Tibial nerve (tissue), 4 donors: ENCODE measurements at regions not wholly inside any gene's neighbourhood (a gene's known extent, or its start where the extent isn't known, plus 50 kb on each side); places are given as distances from the start of the nearest gene placed in this dataset.
A peak's percentile ranks its signal among the peaks of the same experiment; 100 is the strongest.

Experiments
- DNase-seq, 2 donors: peaks; one replicate each; pipeline ENCODE4 v3.0.0-alpha.2; 2019; ENCODE audit warnings: low spot score in 2 of 2
- H3K27ac ChIP-seq, 4 donors: fragments of 200-600 bp; sonication (generic) in 3 of 4; one replicate each; pipeline ENCODE4 v1.5.1; 2017 to 2019; ENCODE audit warnings: mild to moderate bottlenecking in 1 of 4
- H3K27me3 ChIP-seq, 2 donors: fragments of 200-600 bp; sonication (generic) in 1 of 2; one replicate each; pipeline versions ENCODE4 v1.5.1 to v1.6.0; 2017 to 2019
- H3K36me3 ChIP-seq, 3 donors: fragments of 200-600 bp; sonication (generic); one replicate each; pipeline ENCODE4 v1.5.1; 2018 to 2019
- H3K4me1 ChIP-seq, 4 donors: fragments of 200-600 bp; sonication (generic) in 3 of 4; one replicate each; pipeline ENCODE4 v1.5.1; 2017 to 2019
- H3K4me3 ChIP-seq, 4 donors: fragments of 200-600 bp; sonication (generic) in 3 of 4; one replicate each; pipeline ENCODE4 v1.5.1; 2017 to 2019; ENCODE audit warnings: mild to moderate bottlenecking in 1 of 4, moderate library complexity in 1 of 4
- H3K9me3 ChIP-seq, 4 donors: fragments of 200-600 bp; sonication (generic) in 3 of 4; one replicate each; pipeline ENCODE4 v1.5.1; 2017 to 2019
- EP300 ChIP-seq, 2 donors: sonication (generic); formaldehyde crosslinking; IDR thresholded peaks; one replicate each; pipeline ENCODE4 v1.6.1; 2017; ENCODE audit warnings: antibody characterized with exemption in 2 of 2, mild to moderate bottlenecking in 1 of 2
- POLR2A ChIP-seq, 2 donors: fragments of 450-650 bp; IDR thresholded peaks; one replicate each; pipeline ENCODE4 v1.6.1; 2017; ENCODE audit warnings: antibody characterized with exemption in 2 of 2, mild to moderate bottlenecking in 2 of 2, moderate library complexity in 2 of 2
- WGBS, 2 donors: methylation state at CpG; one replicate each; pipeline ENCODE4 v1.1.5; 2018; 5-methylcytosine and 5-hydroxymethylcytosine counted together
- TF ChIP-seq, protein P1 (sequence below), 5 experiments: fragments of 200-600 bp in 3 of 5; fragments of 450-650 bp in 2 of 5; sonication (generic) in 3 of 5; IDR thresholded peaks; one replicate each; pipeline ENCODE4 v1.5.1; 2016 to 2019; ENCODE audit warnings: antibody characterized with exemption in 5 of 5, mild to moderate bottlenecking in 3 of 5, moderate library complexity in 2 of 5

DNA sequence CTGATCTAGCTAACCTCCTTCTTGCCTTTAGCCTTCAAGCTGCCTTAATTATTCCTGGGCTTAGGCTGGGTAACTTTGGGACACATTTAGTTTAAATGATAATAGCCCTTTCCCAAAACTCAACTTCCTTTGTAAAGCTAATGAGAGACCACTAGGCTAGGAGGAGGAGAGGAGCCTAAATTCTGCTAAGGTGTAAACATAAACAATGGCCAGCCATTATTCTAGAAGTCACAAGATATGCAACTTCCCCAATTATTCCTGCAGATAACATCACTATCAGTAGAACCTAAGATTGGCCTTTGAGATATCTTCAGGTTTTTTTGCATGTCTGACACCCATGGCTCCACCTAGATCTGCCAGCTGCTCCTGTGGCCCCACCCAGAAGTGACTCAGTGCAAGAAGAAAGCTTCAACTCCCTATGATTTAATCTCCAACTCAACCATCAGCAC is 131.2 kb upstream of the FAM20A start:
- no peaks in the 10 kb centered on the region for H3K27me3 ChIP-seq
- H3K27ac ChIP-seq: no peak overlapping the region
- TF ChIP-seq, protein P1, sequence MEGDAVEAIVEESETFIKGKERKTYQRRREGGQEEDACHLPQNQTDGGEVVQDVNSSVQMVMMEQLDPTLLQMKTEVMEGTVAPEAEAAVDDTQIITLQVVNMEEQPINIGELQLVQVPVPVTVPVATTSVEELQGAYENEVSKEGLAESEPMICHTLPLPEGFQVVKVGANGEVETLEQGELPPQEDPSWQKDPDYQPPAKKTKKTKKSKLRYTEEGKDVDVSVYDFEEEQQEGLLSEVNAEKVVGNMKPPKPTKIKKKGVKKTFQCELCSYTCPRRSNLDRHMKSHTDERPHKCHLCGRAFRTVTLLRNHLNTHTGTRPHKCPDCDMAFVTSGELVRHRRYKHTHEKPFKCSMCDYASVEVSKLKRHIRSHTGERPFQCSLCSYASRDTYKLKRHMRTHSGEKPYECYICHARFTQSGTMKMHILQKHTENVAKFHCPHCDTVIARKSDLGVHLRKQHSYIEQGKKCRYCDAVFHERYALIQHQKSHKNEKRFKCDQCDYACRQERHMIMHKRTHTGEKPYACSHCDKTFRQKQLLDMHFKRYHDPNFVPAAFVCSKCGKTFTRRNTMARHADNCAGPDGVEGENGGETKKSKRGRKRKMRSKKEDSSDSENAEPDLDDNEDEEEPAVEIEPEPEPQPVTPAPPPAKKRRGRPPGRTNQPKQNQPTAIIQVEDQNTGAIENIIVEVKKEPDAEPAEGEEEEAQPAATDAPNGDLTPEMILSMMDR (IDR thresholded peaks at IDR 0.05): no peak
- no peak for TF ChIP-seq EP300 (IDR thresholded peaks at IDR 0.05)
- TF ChIP-seq POLR2A (IDR thresholded peaks at IDR 0.05): no peak
- H3K4me1 ChIP-seq: peaks cover 0 to 29% (median 8%) of the 10 kb centered on the region in 4 donors
- no peaks in the 10 kb centered on the region for H3K36me3 ChIP-seq
- H3K4me3 ChIP-seq: no peak overlapping the region
- DNase-seq: no peak
- no peaks in the 10 kb centered on the region for H3K9me3 ChIP-seq

DNA sequence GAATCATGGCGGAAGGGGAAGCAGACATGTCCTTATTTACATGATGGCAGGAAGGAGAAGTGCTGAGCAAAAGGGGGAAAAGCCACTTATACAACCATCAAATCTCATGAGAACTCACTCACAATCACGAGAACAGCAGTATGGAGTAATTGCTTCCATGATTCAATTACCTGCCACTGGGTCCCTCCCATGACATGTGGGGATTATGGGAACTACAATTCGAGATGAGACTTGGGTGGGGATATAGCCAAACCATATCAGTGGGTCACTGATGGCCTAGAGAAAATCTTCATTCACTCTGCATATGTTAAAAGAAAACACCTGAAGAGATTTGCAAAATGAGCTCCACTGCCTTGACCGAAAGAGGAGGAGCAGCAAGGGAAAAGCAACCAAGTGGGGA is 130.3 kb upstream of the FAM20A start:
- no peaks in the 10 kb centered on the region for H3K36me3 ChIP-seq
- DNase-seq: no peak
- H3K4me3 ChIP-seq: no peak overlapping the region
- no peak overlapping the region for H3K27ac ChIP-seq
- peaks cover 0 to 29% (median 8%) of the 10 kb centered on the region in 4 donors for H3K4me1 ChIP-seq
- no peaks in the 10 kb centered on the region for H3K9me3 ChIP-seq
- WGBS, 2 donors: 66 to 89% methylated on average over 4 of the region's 4 CpGs
- no peaks in the 10 kb centered on the region for H3K27me3 ChIP-seq
- TF ChIP-seq POLR2A (IDR thresholded peaks at IDR 0.05) (no peak), EP300 (IDR thresholded peaks at IDR 0.05) (no peak)
- TF ChIP-seq, protein P1 (IDR thresholded peaks at IDR 0.05): no peak

DNA sequence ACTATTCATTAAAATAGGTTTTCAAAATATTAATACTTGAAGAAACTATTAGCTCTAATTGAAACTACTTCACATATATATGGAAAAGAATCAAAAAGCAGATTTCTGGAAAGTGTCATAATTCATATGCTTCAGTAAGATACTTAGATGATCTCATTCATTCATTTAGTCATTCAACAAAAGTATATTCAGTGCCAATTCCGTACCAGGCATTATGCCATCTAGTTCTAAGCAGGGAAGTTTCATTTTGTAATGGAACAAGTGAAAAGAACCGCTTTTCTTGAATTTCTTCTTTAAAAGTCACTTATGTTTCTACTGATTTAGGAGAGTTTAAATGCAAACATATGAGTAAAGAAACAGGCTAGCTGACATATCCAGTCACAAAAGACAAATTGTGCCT is 118.3 kb upstream of the FAM20A start:
- no peak for DNase-seq

DNA sequence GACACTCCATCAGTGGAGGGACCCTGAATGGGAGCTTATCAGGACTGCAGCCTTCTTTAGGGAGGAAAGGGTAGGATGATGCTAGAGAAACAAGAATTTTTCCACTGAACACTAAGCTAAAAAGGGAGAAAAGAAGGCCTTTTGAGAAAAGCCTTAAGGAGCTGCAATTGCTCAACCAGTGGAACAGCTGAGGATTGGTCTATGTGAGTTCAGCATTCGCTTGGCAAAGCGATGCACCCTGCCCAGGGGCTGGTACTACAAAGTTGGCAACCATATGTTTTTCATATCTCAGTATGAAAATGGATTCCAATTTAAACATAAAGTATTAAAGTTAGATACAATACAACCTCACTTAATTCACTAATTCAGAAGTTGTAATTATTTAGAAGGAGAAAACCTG is 117.8 kb upstream of the FAM20A start:
- Histone ChIP-seq H3K27ac (peak overlapping the region in 1 of 4 donors; percentile 65), H3K4me3 (no peak overlapping the region), H3K36me3 (no peaks in the 10 kb centered on the region), H3K9me3 (no peaks in the 10 kb centered on the region), H3K27me3 (no peaks in the 10 kb centered on the region), H3K4me1 (no peaks in the 10 kb centered on the region)
- DNase-seq: no peak
- WGBS, 2 donors: 66 to 80% methylated on average over 2 of the region's 2 CpGs
- TF ChIP-seq, protein P1 (IDR thresholded peaks at IDR 0.05): no peak
- TF ChIP-seq POLR2A (IDR thresholded peaks at IDR 0.05) (no peak), EP300 (IDR thresholded peaks at IDR 0.05) (no peak)

More for the DNA sequence above, 118.3 kb upstream of the FAM20A start:
- Histone ChIP-seq H3K4me3 (no peak overlapping the region), H3K9me3 (no peaks in the 10 kb centered on the region), H3K36me3 (no peaks in the 10 kb centered on the region), H3K4me1 (no peaks in the 10 kb centered on the region), H3K27me3 (no peaks in the 10 kb centered on the region), H3K27ac (peak overlapping the region in 1 of 4 donors; percentile 41)
- no peak for TF ChIP-seq EP300 (IDR thresholded peaks at IDR 0.05)
- 49 to 55% methylated on average over 2 of the region's 2 CpGs for WGBS, 2 donors

DNA sequence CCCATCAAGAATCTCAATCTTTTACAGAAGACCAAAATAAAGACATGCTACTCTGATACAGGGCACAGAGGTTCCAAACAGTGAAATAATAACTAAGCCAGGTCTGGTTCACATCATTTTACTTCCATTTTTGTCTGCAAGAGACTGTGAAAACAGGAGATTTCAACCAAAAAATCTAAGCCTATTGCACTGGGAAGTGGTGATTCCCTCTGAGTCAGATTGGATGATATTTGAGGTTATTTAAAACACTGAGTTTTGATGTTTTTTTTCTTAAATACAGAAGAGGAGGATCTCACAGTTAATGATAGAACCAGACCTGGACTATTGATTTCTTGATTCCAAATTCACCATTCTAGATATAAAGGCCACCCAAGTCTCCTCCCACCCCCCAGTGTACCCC is 117.3 kb upstream of the FAM20A start:
- DNase-seq: no peak
- Histone ChIP-seq H3K4me1 (no peaks in the 10 kb centered on the region), H3K27me3 (no peaks in the 10 kb centered on the region), H3K9me3 (no peaks in the 10 kb centered on the region), H3K4me3 (no peak overlapping the region), H3K36me3 (no peaks in the 10 kb centered on the region), H3K27ac (peak overlapping the region in 1 of 4 donors; percentile 65)
- TF ChIP-seq, protein P1 (IDR thresholded peaks at IDR 0.05): no peak
- TF ChIP-seq POLR2A (IDR thresholded peaks at IDR 0.05) (no peak), EP300 (IDR thresholded peaks at IDR 0.05) (no peak)

DNA sequence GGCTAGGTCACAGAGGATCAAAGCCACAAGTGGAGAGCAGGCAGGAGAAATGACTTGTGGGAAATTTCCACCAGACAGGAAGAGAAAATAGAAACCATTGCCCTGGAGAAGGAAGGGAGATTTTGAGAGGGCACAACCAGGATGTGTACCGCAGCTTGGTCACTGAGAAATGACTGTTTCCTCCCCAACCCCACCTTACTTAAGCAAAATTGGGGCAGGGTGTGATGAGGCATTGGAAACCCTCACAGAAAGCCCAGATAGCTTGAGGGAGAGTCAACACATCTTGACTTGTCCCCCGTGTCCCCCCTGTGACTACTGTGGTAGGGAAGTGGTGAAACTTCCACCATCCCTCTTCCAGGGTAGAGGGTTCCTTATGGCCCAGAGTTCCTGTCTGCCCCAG is 113.5 kb upstream of the FAM20A start:
- WGBS, 2 donors: 82 to 85% methylated on average over 2 of the region's 2 CpGs
- Histone ChIP-seq H3K9me3 (no peaks in the 10 kb centered on the region), H3K27ac (no peak overlapping the region), H3K4me3 (no peak overlapping the region), H3K4me1 (peaks cover 0 to 14% (median 0%) of the 10 kb centered on the region in 4 donors), H3K36me3 (no peaks in the 10 kb centered on the region), H3K27me3 (no peaks in the 10 kb centered on the region)
- no peak for TF ChIP-seq EP300 (IDR thresholded peaks at IDR 0.05)
- no peak for TF ChIP-seq POLR2A (IDR thresholded peaks at IDR 0.05)
- TF ChIP-seq, protein P1 (IDR thresholded peaks at IDR 0.05): no peak
- no peak for DNase-seq
